ENCODE measurements at regions not wholly inside any gene's neighbourhood (a gene's known extent, or its start where the extent isn't known, plus 50 kb on each side); places are given as distances from the start of the nearest gene placed in this dataset.
"Not testable (repeated sequence)": the region's sequence is repeated elsewhere in the genome, so short reads cannot be mapped to it uniquely, and the experiment has no call there.

GRCh38 chr2:61742955-61743354 lies 110.9 kb downstream of the FAM161A start:
- no peak for DNase-seq (ENCODE audit: low read depth)
- H3K4me3 ChIP-seq (ENCODE audit: low read length) = no peak overlapping the region
- no peak for TF ChIP-seq CTCF (conservative IDR thresholded peaks at IDR 0.05; ENCODE audit: low read depth, low read length)

DNA sequence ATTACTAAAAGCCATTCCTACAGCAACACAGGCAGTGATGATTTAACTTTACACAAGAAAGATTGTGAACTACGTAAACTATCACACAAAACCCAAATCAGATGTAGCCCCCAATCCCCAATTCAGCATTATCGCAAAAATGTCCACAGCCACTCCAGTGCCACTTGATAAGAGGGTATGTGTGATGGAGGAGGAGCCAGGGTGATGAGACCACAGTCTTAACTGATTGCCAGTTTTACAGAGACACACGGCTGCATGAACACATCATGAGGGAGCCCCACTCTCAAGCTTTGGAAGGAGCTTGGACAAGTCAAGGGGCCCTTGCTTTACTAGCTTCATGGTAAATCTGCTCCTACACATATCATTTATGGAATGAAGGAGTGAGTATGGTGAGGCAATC lies 116.0 kb downstream of the FAM161A start:
- no peak for DNase-seq (ENCODE audit: low read depth)
- H3K4me3 ChIP-seq (ENCODE audit: low read length) = no peak overlapping the region
- no peak for TF ChIP-seq CTCF (conservative IDR thresholded peaks at IDR 0.05; ENCODE audit: low read depth, low read length)

GRCh38 chr2:61736953-61737352 lies 116.9 kb downstream of the FAM161A start:
- DNase-seq (ENCODE audit: low read depth) = no peak
- TF ChIP-seq CTCF (conservative IDR thresholded peaks at IDR 0.05; ENCODE audit: low read depth, low read length) = no peak
- no peak overlapping the region for H3K4me3 ChIP-seq (ENCODE audit: low read length)

- H3K4me3 ChIP-seq (ENCODE audit: low read length) = no peak overlapping the region
- no peak for TF ChIP-seq CTCF (conservative IDR thresholded peaks at IDR 0.05; ENCODE audit: low read depth, low read length)
- no peak for DNase-seq (ENCODE audit: low read depth)
These were observed 120.3 kb downstream of the FAM161A start for GRCh38 chr2:61733563-61733962.

DNA sequence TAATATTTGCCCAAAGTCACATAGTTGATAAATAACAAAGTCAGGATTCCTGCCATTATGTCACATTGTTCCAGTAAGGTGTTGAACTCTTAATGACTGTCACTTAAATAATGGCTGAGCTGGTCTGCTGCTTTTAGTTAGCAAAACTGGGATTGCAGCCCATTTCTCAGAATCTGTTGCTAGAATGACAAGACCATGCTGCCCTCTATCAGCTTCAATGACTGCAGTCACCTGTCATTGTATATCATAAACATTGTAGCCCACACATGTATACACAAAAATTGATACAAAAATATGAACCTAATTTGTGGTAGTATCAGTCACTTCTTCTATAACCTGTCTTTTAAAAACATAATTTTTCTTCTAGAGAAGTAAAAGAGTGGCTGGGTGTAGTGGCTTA lies 121.1 kb downstream of the FAM161A start:
- H3K4me3 ChIP-seq (ENCODE audit: low read length) = no peak overlapping the region
- DNase-seq (ENCODE audit: low read depth) = no peak

GRCh38 chr2:61727746-61728145 lies 126.1 kb downstream of the FAM161A start:
- H3K4me3 ChIP-seq (ENCODE audit: low read length) = no peak overlapping the region
- TF ChIP-seq CTCF (conservative IDR thresholded peaks at IDR 0.05; ENCODE audit: low read depth, low read length) = no peak
- DNase-seq (ENCODE audit: low read depth) = no peak

More for the DNA sequence above, 121.1 kb downstream of the FAM161A start:
- TF ChIP-seq CTCF (conservative IDR thresholded peaks at IDR 0.05; ENCODE audit: low read depth, low read length) = no peak

GRCh38 chr2:61726456-61727209 lies 127.2 kb downstream of the FAM161A start:
- no peak for TF ChIP-seq CTCF (conservative IDR thresholded peaks at IDR 0.05; ENCODE audit: low read depth, low read length)
- no peak for DNase-seq (ENCODE audit: low read depth)
- H3K4me3 ChIP-seq (ENCODE audit: low read length) = no peak overlapping the region

GRCh38 chr2:61723364-61723763 lies 130.5 kb downstream of the FAM161A start:
- DNase-seq (ENCODE audit: low read depth); H3K4me3 ChIP-seq (ENCODE audit: low read length): not testable (repeated sequence)
